ENCODE measurements at regions not wholly inside any gene's neighbourhood (a gene's known extent, or its start where the extent isn't known, plus 50 kb on each side); places are given as distances from the start of the nearest gene placed in this dataset.

DNA sequence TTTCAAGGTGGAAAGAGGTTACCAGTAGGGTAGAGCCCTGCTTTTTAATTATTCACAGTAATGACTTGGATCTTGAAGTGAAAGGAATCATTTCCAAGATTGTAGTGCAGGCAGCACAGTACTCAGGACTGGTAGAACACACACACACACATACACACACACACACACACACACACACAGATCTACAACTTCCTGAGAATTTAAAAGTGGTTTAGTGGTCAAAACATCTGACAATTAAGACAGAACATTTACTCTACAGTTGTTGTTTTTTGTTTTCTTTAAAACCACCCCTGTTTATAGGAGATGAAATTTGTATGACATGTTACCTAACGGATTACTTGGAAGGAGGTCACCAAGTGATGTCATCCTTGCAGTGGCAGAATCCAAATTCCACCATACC, 146.7 kb upstream of the VRK2 start (continued):
- TF ChIP-seq BACH1 (IDR thresholded peaks at IDR 0.05; ENCODE audit: low read length) (no peak), RNF2 (IDR thresholded peaks at IDR 0.05; ENCODE audit: borderline replicate concordance, low read depth, low read length, missing control alignments, poor library complexity, severe bottlenecking) (no peak), CHD2 (IDR thresholded peaks at IDR 0.05; ENCODE audit: low read length) (no peak), RBBP5 (IDR thresholded peaks at IDR 0.05; ENCODE audit: borderline replicate concordance, low read depth, low read length) (no peak), HDAC2 (IDR thresholded peaks at IDR 0.05; ENCODE audit: borderline replicate concordance in 1 of 2, low read depth in 2 of 2, low read length in 2 of 2) (no peak)

Data from H1 (cell line).